ENCODE measurements at regions not wholly inside any gene's neighbourhood (a gene's known extent, or its start where the extent isn't known, plus 50 kb on each side); places are given as distances from the start of the nearest gene placed in this dataset.

DNA sequence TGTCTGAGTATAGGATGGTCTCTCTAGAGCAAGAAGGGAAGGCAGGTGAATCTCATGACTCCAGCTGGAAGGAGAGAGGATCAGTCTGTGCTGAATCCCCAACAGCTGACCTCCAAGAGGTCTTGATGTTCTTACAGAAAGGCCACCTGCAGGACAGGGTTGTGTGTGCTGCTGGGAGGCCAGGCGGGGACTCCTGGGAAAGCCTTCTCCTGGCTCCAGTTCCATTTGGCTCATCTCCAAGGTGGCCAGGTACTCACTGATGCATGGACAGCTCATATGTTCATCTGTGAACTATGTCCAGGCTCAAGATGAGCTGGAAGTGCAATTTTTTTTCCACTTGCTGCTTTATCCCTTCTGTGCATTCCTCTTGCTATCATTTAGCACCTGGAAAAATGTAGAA, 730.2 kb upstream of the RBFOX1 start:
- Histone ChIP-seq H3K4me1 (ENCODE audit: insufficient read depth, low read length, poor library complexity, severe bottlenecking) (no peaks in the 10 kb centered on the region), H4K20me1 (ENCODE audit: insufficient read depth, low read length) (no peaks in the 10 kb centered on the region), H3K27ac (ENCODE audit: low read depth, low read length, poor library complexity, severe bottlenecking) (no peak overlapping the region), H3K4me3 (ENCODE audit: low read depth, low read length, poor library complexity, severe bottlenecking) (no peak overlapping the region), H3K9me2 (ENCODE audit: insufficient read depth, low read length) (no peaks in the 10 kb centered on the region), H3K9me3 (ENCODE audit: low read length) (no peaks in the 10 kb centered on the region), H3K4me2 (ENCODE audit: low read length) (no peak overlapping the region), H2AFZ (ENCODE audit: low read length) (no peak overlapping the region), H3K79me2 (ENCODE audit: insufficient read depth, low read depth, low read length) (no peaks in the 10 kb centered on the region), H3K36me3 (ENCODE audit: insufficient read depth, low read length) (no peaks in the 10 kb centered on the region)
- no peak for TF ChIP-seq EZH2phosphoT487 (IDR thresholded peaks at IDR 0.05; ENCODE audit: borderline replicate concordance, low read depth, low read length)
- TF ChIP-seq CTCF (conservative IDR thresholded peaks at IDR 0.05; ENCODE audit: low read length): no peak
- ChIA-PET CTCF (ENCODE audit: unreplicated experiment) (no interaction called here), POLR2A (no interaction called here)
- DNase-seq (ENCODE audit: low spot score): no peak
- intact Hi-C loops (cut with micrococcal nuclease; ENCODE audit: unreplicated experiment): no loop called here
- no TSS peak for BruUV-seq (replicated peaks)

- Histone ChIP-seq H3K36me3 (ENCODE audit: insufficient read depth, low read length) (no peaks in the 10 kb centered on the region), H3K27ac (ENCODE audit: low read depth, low read length, poor library complexity, severe bottlenecking) (no peak overlapping the region), H3K4me1 (ENCODE audit: insufficient read depth, low read length, poor library complexity, severe bottlenecking) (no peaks in the 10 kb centered on the region), H2AFZ (ENCODE audit: low read length) (no peak overlapping the region), H4K20me1 (ENCODE audit: insufficient read depth, low read length) (no peaks in the 10 kb centered on the region), H3K4me2 (ENCODE audit: low read length) (no peak overlapping the region), H3K4me3 (ENCODE audit: low read depth, low read length, poor library complexity, severe bottlenecking) (no peak overlapping the region), H3K9me3 (ENCODE audit: low read length) (no peaks in the 10 kb centered on the region), H3K79me2 (ENCODE audit: insufficient read depth, low read depth, low read length) (no peaks in the 10 kb centered on the region), H3K9me2 (ENCODE audit: insufficient read depth, low read length) (no peaks in the 10 kb centered on the region)
- CTCF ChIA-PET (ENCODE audit: unreplicated experiment): no interaction called here
- DNase-seq (ENCODE audit: low spot score): no peak
- intact Hi-C loops (cut with micrococcal nuclease; ENCODE audit: unreplicated experiment): no loop called here
- POLR2A ChIA-PET: no interaction called here
- BruUV-seq (replicated peaks): no TSS peak
- TF ChIP-seq EZH2phosphoT487 (IDR thresholded peaks at IDR 0.05; ENCODE audit: borderline replicate concordance, low read depth, low read length): no peak
- no peak for TF ChIP-seq CTCF (conservative IDR thresholded peaks at IDR 0.05; ENCODE audit: low read length)
Observed at GRCh38 chr16:6600167-6600566, 732.5 kb upstream of the RBFOX1 start.

DNA sequence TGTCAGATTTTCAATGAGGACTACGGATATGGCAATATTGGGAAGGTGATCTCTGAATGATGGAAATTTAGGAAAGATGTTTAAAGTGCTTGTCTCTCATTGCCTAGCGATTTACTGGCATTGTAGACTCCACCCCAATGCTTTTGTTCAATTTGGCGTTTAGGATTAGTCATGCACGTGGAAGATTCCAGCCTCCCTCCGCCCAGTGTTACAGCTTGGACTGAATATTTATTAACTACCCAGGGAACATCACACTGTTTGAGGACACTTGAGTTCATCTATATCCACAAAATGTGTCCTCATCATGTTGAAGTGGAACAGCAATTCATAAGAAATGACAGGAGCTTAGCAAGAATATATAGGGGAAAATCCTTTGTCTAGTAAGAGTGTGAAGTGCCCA, 738.8 kb upstream of the RBFOX1 start:
- no peaks in the 10 kb centered on the region for H3K4me1 ChIP-seq (ENCODE audit: insufficient read depth, low read length, poor library complexity, severe bottlenecking)
- no peak overlapping the region for H3K4me2 ChIP-seq (ENCODE audit: low read length)
- no peaks in the 10 kb centered on the region for H3K9me3 ChIP-seq (ENCODE audit: low read length)
- no peaks in the 10 kb centered on the region for H4K20me1 ChIP-seq (ENCODE audit: insufficient read depth, low read length)
- no peak for DNase-seq (ENCODE audit: low spot score)
- H3K9me2 ChIP-seq (ENCODE audit: insufficient read depth, low read length): no peaks in the 10 kb centered on the region
- H3K27ac ChIP-seq (ENCODE audit: low read depth, low read length, poor library complexity, severe bottlenecking): no peak overlapping the region
- no peak overlapping the region for H2AFZ ChIP-seq (ENCODE audit: low read length)
- intact Hi-C loops (cut with micrococcal nuclease; ENCODE audit: unreplicated experiment): no loop called here
- ChIA-PET CTCF (ENCODE audit: unreplicated experiment) (no interaction called here), POLR2A (no interaction called here)
- no peaks in the 10 kb centered on the region for H3K79me2 ChIP-seq (ENCODE audit: insufficient read depth, low read depth, low read length)
- H3K36me3 ChIP-seq (ENCODE audit: insufficient read depth, low read length): no peaks in the 10 kb centered on the region
- TF ChIP-seq EZH2phosphoT487 (IDR thresholded peaks at IDR 0.05; ENCODE audit: borderline replicate concordance, low read depth, low read length) (no peak), CTCF (conservative IDR thresholded peaks at IDR 0.05; ENCODE audit: low read length) (no peak)
- BruUV-seq (replicated peaks): no TSS peak
- no peak overlapping the region for H3K4me3 ChIP-seq (ENCODE audit: low read depth, low read length, poor library complexity, severe bottlenecking)
